ENCODE measurements at regions not wholly inside any gene's neighbourhood (a gene's known extent, or its start where the extent isn't known, plus 50 kb on each side); places are given as distances from the start of the nearest gene placed in this dataset.

DNA sequence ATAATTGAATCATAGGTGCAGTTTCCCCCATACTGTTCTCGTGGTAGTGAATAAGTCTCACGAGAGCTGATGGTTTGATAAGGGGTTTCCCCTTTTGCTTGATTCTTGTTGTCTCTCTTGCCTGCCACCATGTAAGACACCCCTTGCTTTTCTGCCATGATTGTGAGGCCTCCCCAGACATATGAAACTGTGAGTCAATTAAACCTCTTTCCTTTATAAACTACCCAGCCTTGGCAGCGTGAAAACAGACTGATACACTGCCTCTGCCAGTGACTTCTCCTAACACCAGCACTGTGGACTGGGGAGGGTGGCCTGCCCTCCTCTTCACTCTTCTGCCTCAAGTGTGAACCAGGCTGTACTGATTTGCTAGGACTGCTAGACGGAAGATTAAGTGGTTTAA lies 108.6 kb downstream of the RAB11FIP2 start:
- H3K36me3 ChIP-seq (ENCODE audit: control insufficient read depth in 2 of 2, insufficient read depth in 2 of 2, low read length in 2 of 2) = no peaks in the 10 kb centered on the region
- no peak overlapping the region for H3K9ac ChIP-seq (ENCODE audit: low read depth in 1 of 2, low read length in 2 of 2)
- no peak overlapping the region for H3K4me3 ChIP-seq (ENCODE audit: low read length in 2 of 2)
- H3K27ac ChIP-seq (ENCODE audit: low read depth in 2 of 2, low read length in 2 of 2) = no peak overlapping the region
- H3K27me3 ChIP-seq (ENCODE audit: control insufficient read depth in 2 of 2, insufficient read depth in 2 of 2, low read length in 2 of 2) = peaks cover 0 to 2% of the 10 kb centered on the region in 2 donors
- no peaks in the 10 kb centered on the region for H3K9me3 ChIP-seq (ENCODE audit: control insufficient read depth in 2 of 2, low read length in 2 of 2)
- H3K4me1 ChIP-seq (ENCODE audit: control insufficient read depth in 2 of 2, insufficient read depth in 2 of 2, low read length in 2 of 2) = no peaks in the 10 kb centered on the region

DNA sequence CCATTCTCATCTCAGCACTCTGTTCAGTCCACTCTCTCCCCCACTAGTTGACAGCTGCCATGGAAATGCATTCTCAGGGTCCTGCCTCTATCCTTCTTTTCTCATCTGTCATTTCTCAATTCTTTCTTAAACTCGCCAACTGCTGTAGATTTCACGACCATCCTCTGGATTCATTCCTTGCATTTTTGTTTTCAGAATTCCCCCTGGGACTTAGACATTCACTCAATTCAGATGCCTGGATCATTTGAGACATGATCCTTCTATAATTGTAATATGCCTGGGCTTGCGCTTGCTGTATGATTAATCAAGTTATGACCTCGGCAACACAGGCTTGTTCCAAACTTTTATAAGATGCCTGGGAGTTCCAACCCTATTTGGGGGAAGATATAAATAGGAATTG lies 104.5 kb downstream of the RAB11FIP2 start:
- Histone ChIP-seq H3K27me3 (ENCODE audit: control insufficient read depth in 2 of 2, insufficient read depth in 2 of 2, low read length in 2 of 2) (peaks cover 0 to 2% of the 10 kb centered on the region in 2 donors), H3K36me3 (ENCODE audit: control insufficient read depth in 2 of 2, insufficient read depth in 2 of 2, low read length in 2 of 2) (no peaks in the 10 kb centered on the region), H3K9me3 (ENCODE audit: control insufficient read depth in 2 of 2, low read length in 2 of 2) (no peaks in the 10 kb centered on the region), H3K4me1 (ENCODE audit: control insufficient read depth in 2 of 2, insufficient read depth in 2 of 2, low read length in 2 of 2) (no peaks in the 10 kb centered on the region), H3K4me3 (ENCODE audit: low read length in 2 of 2) (no peak overlapping the region), H3K27ac (ENCODE audit: low read depth in 2 of 2, low read length in 2 of 2) (no peak overlapping the region), H3K9ac (ENCODE audit: low read depth in 1 of 2, low read length in 2 of 2) (no peak overlapping the region)

DNA sequence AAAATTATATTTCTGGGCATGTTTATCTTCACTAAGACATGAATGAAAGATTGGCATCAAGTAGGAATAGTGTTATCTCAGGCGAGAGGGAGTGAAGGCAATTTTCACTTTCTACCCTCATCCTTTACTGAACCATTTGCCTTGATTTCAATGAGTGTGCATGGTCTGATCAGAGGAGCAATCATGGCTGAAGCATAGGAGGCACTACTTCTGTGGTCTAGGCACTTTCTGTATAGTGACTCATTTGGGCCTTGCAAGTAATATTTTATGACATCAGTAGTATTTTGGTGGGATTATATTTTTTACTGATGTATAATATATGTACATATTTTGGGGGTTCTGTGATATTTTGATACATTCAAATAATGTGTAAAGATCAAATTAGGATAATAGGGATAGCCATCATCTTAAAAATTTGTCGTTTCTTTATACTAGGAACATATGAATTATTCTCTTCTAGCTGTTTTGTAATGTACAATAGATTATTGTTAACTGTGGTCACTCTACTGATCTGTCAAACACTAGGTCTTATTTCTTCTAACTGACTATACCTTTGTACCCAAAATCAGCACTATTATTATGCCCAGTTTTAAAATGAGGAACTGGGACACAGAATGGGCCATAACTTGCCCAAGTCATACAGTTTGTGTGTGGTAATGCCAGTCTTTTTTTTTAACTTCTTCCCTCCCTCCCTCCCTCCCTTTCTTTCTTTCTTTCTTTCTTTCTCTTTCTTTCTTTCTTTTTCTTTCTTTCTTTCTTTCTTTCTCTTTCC lies 101.9 kb downstream of the RAB11FIP2 start:
- H3K4me3 ChIP-seq (ENCODE audit: low read length in 2 of 2) = no peak overlapping the region
- H3K9me3 ChIP-seq (ENCODE audit: control insufficient read depth in 2 of 2, low read length in 2 of 2) = no peaks in the 10 kb centered on the region
- no peaks in the 10 kb centered on the region for H3K4me1 ChIP-seq (ENCODE audit: control insufficient read depth in 2 of 2, insufficient read depth in 2 of 2, low read length in 2 of 2)
- no peaks in the 10 kb centered on the region for H3K27me3 ChIP-seq (ENCODE audit: control insufficient read depth in 2 of 2, insufficient read depth in 2 of 2, low read length in 2 of 2)
- H3K9ac ChIP-seq (ENCODE audit: low read depth in 1 of 2, low read length in 2 of 2) = no peak overlapping the region
- H3K36me3 ChIP-seq (ENCODE audit: control insufficient read depth in 2 of 2, insufficient read depth in 2 of 2, low read length in 2 of 2) = no peaks in the 10 kb centered on the region
- H3K27ac ChIP-seq (ENCODE audit: low read depth in 2 of 2, low read length in 2 of 2) = no peak overlapping the region

DNA sequence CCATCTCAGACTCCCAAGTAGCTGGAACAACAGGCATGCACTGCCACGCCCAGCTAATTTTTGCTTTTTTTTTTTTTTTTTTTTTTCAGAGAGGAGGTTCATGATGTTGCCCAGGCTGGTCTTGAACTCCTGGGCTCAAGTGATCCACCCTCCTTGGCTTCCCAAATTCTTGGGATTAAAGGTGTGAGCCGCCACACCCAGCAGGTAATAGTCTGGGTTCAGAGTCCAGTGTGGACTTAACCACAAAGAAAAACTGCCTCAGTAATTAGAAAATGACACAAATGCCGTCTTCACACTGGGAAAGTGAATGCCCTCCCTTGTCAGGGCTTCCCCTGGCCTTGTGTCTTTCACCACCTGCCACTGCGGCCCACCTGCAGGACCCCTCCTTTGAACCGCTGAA lies 101.1 kb downstream of the RAB11FIP2 start:
- no peaks in the 10 kb centered on the region for H3K27me3 ChIP-seq (ENCODE audit: control insufficient read depth in 2 of 2, insufficient read depth in 2 of 2, low read length in 2 of 2)
- H3K36me3 ChIP-seq (ENCODE audit: control insufficient read depth in 2 of 2, insufficient read depth in 2 of 2, low read length in 2 of 2) = no peaks in the 10 kb centered on the region
- no peak overlapping the region for H3K9ac ChIP-seq (ENCODE audit: low read depth in 1 of 2, low read length in 2 of 2)
- no peak overlapping the region for H3K27ac ChIP-seq (ENCODE audit: low read depth in 2 of 2, low read length in 2 of 2)
- no peaks in the 10 kb centered on the region for H3K9me3 ChIP-seq (ENCODE audit: control insufficient read depth in 2 of 2, low read length in 2 of 2)
- no peaks in the 10 kb centered on the region for H3K4me1 ChIP-seq (ENCODE audit: control insufficient read depth in 2 of 2, insufficient read depth in 2 of 2, low read length in 2 of 2)
- H3K4me3 ChIP-seq (ENCODE audit: low read length in 2 of 2) = no peak overlapping the region

DNA sequence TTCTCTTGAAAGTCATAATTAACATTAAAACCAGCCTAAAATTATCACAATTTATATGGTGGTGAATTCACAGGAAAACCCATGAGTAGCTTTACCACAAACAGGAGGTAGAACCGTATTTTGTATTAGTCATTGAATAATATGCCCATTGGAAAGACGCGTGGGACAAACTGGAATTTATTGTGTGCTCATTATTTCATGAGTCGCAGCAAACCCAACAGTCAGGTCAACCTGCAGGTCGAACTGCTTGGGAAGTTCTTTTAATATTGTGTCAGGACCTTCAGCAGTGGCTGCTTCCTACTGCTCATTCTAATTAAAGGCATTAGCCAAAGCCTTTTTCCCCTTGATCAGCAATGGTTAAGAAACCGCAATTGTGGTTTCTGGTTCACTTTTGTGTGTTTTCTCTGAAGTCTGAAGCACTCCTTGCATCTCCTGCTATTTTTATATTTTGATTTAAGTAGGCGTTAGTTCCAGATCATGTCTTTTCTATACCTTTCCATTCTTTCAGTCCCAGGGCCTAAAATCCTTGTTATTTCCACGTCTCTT lies 100.1 kb downstream of the RAB11FIP2 start:
- H3K4me1 ChIP-seq (ENCODE audit: control insufficient read depth in 2 of 2, insufficient read depth in 2 of 2, low read length in 2 of 2) = no peaks in the 10 kb centered on the region
- H3K9ac ChIP-seq (ENCODE audit: low read depth in 1 of 2, low read length in 2 of 2) = no peak overlapping the region
- no peak overlapping the region for H3K27ac ChIP-seq (ENCODE audit: low read depth in 2 of 2, low read length in 2 of 2)

DNA sequence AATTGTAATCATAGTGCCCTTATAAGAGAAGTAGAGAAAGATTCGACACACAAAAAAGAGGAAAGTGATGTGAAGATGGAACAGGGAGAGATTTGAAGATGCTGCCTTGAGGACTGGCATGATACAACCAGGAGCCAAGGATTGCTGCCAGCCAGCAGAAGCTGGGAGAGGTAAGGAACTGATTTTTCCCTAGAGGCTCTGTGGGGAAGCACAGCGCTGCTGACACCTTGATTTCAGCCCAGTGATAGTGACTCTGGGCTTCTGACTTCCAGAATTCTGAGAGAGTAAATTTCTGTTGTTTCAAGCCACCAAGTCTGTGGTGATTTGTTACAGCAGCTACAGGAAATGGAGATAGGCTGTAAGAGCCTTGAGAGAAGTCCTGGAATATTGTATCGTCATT lies 98.2 kb downstream of the RAB11FIP2 start:
- no peaks in the 10 kb centered on the region for H3K36me3 ChIP-seq (ENCODE audit: control insufficient read depth in 2 of 2, insufficient read depth in 2 of 2, low read length in 2 of 2)
- no peak overlapping the region for H3K4me3 ChIP-seq (ENCODE audit: low read length in 2 of 2)
- H3K4me1 ChIP-seq (ENCODE audit: control insufficient read depth in 2 of 2, insufficient read depth in 2 of 2, low read length in 2 of 2) = no peaks in the 10 kb centered on the region
- no peaks in the 10 kb centered on the region for H3K9me3 ChIP-seq (ENCODE audit: control insufficient read depth in 2 of 2, low read length in 2 of 2)
- H3K27ac ChIP-seq (ENCODE audit: low read depth in 2 of 2, low read length in 2 of 2) = no peak overlapping the region
- H3K9ac ChIP-seq (ENCODE audit: low read depth in 1 of 2, low read length in 2 of 2) = no peak overlapping the region
- H3K27me3 ChIP-seq (ENCODE audit: control insufficient read depth in 2 of 2, insufficient read depth in 2 of 2, low read length in 2 of 2) = no peaks in the 10 kb centered on the region

More for the DNA sequence above, 100.1 kb downstream of the RAB11FIP2 start:
- no peaks in the 10 kb centered on the region for H3K27me3 ChIP-seq (ENCODE audit: control insufficient read depth in 2 of 2, insufficient read depth in 2 of 2, low read length in 2 of 2)
- H3K36me3 ChIP-seq (ENCODE audit: control insufficient read depth in 2 of 2, insufficient read depth in 2 of 2, low read length in 2 of 2) = no peaks in the 10 kb centered on the region
- no peaks in the 10 kb centered on the region for H3K9me3 ChIP-seq (ENCODE audit: control insufficient read depth in 2 of 2, low read length in 2 of 2)
- no peak overlapping the region for H3K4me3 ChIP-seq (ENCODE audit: low read length in 2 of 2)

DNA sequence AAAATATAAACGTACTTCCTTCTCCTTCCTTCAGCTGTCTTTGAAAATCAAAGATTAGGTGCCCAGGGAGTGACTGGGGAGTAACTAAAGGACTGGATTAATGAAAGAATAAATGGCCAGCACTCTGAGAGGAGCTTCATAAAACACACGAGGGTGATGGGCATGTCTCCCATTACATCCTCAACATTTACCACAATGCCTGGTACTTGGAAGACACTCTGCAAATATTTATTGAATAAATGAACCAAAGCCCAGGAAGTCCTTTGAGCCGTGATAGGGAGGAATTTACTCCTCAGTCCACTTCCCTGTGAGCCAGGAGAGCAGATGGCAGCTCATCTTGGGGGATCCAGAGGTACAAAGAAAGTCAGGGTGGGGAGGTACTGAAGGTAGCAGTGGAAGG lies 96.3 kb downstream of the RAB11FIP2 start:
- Histone ChIP-seq H3K27me3 (ENCODE audit: control insufficient read depth in 2 of 2, insufficient read depth in 2 of 2, low read length in 2 of 2) (no peaks in the 10 kb centered on the region), H3K36me3 (ENCODE audit: control insufficient read depth in 2 of 2, insufficient read depth in 2 of 2, low read length in 2 of 2) (no peaks in the 10 kb centered on the region), H3K9ac (ENCODE audit: low read depth in 1 of 2, low read length in 2 of 2) (no peak overlapping the region), H3K27ac (ENCODE audit: low read depth in 2 of 2, low read length in 2 of 2) (no peak overlapping the region), H3K9me3 (ENCODE audit: control insufficient read depth in 2 of 2, low read length in 2 of 2) (no peaks in the 10 kb centered on the region), H3K4me1 (ENCODE audit: control insufficient read depth in 2 of 2, insufficient read depth in 2 of 2, low read length in 2 of 2) (no peaks in the 10 kb centered on the region), H3K4me3 (ENCODE audit: low read length in 2 of 2) (no peak overlapping the region)

All from mucosa of rectum (tissue), 2 donors.